Epithelial cell of prostate (primary cell): ENCODE measurements at regions not wholly inside any gene's neighbourhood (a gene's known extent, or its start where the extent isn't known, plus 50 kb on each side); places are given as distances from the start of the nearest gene placed in this dataset.
"Not testable (repeated sequence)": the region's sequence is repeated elsewhere in the genome, so short reads cannot be mapped to it uniquely, and the experiment has no call there.

Experiments
- DNase-seq: peaks from one replicate; pipeline ENCODE4 v3.0.0-alpha.2; 2011; ENCODE audit warnings: low read depth, low spot score
- H3K27ac ChIP-seq: fragments of 450-650 bp; 2 replicates; pipeline ENCODE4 v1.5.1; 2017; ENCODE audit warnings: mild to moderate bottlenecking

DNA sequence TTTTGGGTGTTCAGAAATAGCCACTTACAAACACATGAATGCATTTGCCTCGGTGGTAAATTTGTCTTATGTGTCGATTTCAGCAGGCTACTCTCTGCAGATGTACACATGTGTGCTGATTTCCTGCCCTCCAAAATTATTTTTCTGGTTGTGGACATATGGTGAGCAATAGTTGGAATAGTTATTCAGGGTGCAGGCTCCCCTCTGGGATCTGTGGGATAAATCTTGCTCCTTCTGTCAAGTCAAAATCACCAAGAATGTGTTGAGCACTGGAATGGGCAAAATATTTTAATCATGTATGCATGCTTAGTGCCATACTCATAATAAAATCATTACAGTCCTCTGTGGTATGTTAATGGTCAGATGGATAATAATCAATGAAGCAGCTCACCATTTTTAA lies 684.5 kb downstream of the BCL11A start:
- DNase-seq: no peak
- H3K27ac ChIP-seq: no peak overlapping the region

DNA sequence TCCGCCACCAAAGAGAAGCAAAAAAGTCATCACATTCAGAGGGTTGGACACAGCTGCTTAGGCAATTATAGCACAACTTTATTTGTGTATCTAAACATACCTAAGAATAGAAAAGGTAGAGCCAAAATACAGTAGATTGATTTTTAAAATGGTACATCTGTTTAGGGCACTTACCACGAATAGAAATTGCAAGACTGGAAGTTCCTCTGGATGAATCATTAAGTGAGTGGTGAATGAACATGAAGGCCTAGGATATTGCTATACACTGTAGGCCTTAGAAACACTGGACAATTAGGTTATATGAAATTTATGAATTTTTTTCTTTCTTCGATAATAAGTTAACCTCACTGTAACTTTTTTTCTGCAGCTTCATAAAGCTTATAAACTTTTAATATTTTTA lies 687.0 kb downstream of the BCL11A start:
- no peak overlapping the region for H3K27ac ChIP-seq

DNA sequence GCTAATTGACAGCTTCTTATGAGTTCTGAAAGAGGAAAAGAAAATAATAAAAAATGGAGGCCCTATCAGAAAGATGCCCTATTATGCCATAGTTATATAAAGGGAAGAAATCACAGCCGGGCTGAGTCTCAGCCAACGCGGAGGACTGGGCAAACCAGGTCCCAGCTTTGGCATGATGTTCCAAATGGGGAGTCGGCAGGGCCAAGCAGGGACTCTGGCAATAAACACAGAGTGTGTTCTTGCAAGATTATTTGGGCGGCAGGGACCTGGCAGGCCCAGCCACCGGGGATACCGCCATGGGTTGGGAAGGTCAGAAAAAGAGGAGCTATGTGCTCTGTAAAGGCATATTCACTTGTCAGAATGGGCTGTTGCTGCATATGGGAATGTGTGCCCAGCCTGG lies 694.9 kb downstream of the BCL11A start:
- no peak overlapping the region for H3K27ac ChIP-seq
- DNase-seq: no peak

More for the DNA sequence above, 687.0 kb downstream of the BCL11A start:
- DNase-seq: no peak

DNA sequence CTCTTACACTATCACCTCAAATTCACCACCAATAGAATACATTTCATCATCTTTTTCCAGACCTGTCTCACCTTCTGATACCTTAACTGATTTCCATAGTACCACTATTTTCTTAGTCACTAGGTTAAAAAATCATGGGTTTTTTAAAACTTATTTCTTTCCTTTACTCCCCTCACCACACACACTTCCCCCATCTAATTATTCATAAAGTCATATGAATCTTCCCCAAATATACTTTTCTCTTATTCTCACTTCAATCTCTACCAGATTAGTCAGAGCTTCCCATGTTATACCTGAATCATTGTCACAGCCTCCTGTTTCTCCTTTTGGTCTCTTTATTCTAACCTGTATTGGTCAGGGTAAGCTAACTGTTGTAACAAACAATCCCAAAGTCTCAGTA lies 696.3 kb downstream of the BCL11A start:
- DNase-seq: no peak
- H3K27ac ChIP-seq: no peak overlapping the region

DNA sequence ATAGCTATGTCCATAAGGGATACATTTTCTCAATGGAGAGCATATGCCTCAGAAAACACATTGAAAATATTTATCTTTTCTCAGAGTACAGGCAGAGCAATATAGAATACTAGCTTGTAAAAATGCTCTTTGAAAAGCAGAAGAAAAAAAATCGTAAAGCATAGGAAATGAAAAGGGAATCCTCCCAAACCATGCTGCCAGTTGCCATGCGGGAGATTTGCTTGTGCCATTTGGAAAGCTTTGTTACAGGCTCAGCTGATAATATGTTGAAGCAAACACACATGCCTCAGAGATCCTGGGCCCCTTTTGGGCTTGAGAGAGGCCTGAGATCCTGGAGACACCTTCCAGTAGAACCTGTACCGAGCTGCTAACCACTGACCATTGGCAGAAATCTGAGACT lies 697.1 kb downstream of the BCL11A start:
- no peak for DNase-seq
- no peak overlapping the region for H3K27ac ChIP-seq

DNA sequence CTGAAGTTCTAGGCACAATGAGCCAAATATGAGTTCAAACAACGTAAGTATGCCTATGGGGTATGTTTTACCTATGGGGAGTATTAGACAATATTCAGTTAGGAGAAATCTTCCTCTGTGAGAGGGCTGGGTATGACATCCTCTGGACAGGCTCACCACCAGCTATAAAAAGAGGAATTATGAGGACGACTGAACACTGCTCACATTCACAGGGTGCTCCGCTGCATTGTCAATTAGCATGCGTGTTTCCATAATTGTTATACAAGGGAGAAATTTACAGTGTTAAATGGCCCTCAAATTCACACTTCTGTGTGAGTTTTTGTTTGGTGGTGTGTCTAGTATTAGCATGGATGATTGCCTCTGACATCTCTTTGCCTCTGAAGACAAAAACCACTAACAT lies 700.4 kb downstream of the BCL11A start:
- no peak for DNase-seq
- no peak overlapping the region for H3K27ac ChIP-seq

DNA sequence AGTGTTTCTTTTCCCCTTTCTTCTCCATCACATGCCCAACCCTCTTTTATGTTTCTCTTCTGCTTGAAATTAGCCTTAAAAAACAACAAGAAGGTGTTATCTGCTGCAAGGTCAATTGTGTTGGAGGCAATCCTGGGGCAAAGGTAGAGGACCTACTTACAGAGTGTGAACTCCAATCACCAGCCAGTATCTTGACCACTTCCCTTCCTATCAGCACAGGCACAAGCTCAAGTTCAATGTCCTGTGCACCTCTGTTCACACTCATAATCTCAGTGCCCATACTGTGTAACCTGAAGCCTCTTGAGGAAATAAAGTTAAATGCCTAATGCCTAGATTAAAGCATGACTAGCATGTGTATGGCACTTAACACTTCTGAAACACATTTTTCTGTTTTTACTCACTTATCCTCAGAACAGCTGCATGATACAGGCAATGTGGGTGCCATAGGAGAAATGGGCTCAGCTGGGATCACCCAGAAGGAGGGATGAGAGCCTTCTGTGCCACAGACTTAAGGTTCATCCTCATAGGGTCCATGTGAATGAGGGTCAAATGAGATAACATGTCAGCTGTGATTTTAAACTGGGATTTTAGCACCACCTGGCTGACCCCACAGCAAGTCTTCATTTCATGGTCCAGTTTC lies 701.5 kb downstream of the BCL11A start:
- no peak for DNase-seq
- no peak overlapping the region for H3K27ac ChIP-seq

DNA sequence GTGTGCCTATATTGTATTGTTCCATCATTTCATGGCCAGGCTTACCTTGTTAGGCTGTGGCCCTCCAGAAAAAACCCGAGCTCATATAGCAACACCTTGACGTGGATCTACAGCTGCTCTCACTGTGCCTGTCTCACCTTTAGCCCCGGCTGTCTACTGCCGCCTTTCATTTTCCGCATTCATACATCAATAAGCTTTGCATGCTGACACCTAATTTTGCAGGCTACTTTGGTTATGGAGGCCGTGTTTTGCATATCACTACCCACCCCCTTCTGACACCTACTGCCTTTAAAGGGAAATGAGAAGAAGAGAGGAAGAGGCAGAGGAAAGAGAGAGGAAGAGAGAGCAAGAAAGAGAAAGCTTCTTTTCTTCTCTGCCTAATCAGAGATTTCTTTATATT lies 702.9 kb downstream of the BCL11A start:
- no peak for DNase-seq
- H3K27ac ChIP-seq: no peak overlapping the region

DNA sequence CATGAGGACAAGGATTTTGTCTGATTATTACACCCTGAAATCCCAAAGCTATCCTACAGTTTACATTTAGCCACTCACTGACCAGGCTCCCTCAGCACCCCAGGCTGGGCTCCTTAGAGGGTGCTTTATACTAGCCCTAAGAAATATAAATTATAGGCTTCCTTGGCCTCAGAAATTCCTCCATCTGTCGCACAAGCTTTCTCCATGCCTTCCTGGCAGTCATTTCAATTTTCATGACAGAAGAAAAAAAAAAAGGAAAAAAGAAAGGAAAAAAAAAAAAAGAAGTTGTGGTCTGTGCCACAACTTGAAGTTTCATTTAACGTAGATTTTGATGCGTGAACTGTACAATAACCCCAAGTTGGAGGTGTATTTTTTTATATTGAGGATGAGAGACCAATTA lies 719.5 kb downstream of the BCL11A start:
- no peak for DNase-seq
- no peak overlapping the region for H3K27ac ChIP-seq

DNA sequence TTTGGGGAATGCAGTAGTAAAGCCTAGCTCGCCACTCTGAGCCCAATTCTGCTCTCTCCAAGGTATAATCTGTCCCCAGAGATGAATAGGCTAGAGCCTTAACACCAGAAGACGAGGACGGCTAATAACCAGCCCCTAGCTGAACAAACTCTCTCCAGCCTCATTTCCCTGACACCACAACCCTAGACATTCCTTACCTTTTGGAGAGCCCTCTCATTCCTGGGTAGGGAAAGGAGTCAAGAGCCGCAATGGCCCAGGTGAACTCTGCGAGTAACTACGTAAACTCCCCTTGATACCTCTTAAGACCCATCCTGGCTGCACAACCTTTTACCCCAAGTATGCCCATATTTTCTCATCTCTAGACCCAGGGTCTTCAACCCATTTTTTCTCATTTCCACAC lies 722.9 kb downstream of the BCL11A start:
- H3K27ac ChIP-seq: no peak overlapping the region
- DNase-seq: no peak

DNA sequence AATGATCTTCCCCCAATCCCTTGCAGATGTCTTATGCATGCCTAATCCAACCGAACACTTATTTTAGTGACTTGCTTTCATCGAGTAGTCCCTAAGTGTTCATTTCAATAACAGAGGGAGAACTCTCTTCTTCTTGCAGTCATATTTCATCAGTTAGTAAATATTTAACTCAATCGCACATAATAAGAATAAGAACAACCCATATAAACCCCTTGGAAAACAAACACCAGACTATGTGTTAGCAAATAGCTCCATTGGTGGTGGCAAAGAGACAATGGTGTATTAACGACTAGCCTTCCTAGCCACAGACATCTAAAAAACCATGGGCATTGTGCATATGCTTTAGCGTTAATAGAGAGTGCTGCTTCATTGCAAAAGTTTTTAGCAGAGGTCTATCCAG lies 725.8 kb downstream of the BCL11A start:
- no peak for DNase-seq
- H3K27ac ChIP-seq: no peak overlapping the region

DNA sequence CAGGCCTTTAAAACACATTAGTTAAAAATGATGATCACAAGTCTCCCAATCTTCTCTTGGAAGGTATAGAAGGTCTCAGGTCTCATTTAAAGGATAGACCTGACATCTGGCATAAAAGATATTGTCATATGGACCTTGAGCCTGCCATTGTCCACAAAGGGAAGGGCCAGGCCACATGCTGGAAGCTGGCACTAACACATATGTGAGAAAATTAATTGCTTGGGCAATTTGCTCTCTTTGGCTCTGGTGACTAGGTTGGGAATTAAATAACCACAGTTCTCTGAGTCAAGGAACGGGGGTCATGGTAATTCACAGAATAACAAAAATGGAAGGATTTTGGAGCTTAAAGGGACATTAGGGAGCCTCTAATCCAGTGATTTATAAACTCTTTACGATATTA lies 727.3 kb downstream of the BCL11A start:
- DNase-seq: no peak
- H3K27ac ChIP-seq: no peak overlapping the region

DNA sequence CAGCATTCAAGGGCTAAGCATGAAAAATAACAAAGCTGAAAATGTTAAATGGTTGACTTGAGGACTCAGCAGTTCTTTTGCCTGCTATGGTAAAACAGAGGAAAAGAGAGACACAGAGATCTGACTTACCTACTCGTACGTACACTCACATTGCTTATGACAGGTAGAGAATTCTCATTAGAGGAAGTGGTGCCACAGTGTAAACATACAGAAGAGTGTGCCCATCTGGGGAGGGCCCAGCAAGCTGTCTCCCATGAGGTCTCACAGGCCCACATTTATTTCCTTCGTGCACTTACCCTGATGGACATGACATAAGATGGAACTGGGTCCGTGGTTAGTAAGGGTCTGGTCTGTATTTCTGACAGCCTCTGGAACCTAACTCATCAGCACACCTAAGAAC lies 729.1 kb downstream of the BCL11A start:
- DNase-seq: no peak
- H3K27ac ChIP-seq: no peak overlapping the region

DNA sequence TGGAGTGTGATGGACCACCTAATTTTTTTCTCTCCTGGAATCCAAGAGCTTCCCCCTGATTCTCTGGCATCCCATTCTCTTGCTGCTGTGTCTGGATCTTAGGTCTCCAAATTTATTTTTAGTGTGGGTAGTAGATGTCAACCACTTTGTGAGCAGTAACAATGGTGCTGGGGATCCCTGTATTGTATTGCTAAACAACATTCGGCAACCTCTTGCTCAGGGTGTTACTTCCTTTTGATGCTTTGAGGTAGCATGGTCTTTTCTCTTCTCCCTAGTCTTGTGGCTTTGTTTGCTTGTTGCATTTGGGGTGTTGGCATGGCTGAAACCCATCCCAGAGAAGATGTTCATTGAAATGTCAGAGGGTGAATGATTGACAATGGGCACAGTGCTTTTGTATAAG lies 737.4 kb downstream of the BCL11A start:
- DNase-seq: no peak
- no peak overlapping the region for H3K27ac ChIP-seq

DNA sequence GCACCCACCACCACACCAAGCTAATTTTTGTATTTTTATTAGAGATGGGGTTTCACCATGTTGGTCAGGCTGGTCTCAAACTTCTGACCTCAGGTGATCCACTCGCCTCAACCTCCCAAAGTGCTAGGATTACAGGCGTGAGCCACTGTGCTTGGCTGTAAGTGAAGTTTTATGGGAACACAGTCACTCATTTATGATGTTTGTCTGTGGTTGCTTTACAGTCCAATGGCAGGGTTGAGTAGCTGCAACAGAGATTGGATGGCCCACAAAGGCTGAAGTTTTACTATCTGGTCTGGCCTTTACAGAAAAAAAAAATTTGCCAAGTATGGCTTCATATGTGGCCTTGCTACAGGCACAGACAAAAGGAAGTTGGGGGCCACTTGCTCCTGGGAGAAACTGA lies 743.2 kb downstream of the BCL11A start:
- not testable (repeated sequence) for DNase-seq, H3K27ac ChIP-seq

DNA sequence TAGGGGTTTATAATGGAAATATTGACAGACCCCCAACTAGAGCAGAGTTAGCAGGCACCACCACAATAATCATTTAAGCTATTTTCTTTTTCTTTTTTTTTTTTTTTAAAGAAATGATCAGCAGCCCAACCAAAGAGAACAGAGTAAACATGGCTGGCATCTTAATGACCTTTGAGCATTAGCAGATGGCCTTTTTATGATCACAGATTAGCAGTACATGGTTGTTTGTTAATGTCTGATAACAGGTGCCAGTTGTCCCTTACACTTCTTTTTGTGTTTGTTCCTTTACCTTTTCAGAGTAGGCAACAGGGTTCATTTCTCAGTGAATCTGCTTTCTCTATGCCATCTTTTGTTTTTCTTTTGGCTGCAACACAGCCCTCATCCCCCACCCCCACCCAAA lies 747.0 kb downstream of the BCL11A start:
- no peak overlapping the region for H3K27ac ChIP-seq
- DNase-seq: no peak

DNA sequence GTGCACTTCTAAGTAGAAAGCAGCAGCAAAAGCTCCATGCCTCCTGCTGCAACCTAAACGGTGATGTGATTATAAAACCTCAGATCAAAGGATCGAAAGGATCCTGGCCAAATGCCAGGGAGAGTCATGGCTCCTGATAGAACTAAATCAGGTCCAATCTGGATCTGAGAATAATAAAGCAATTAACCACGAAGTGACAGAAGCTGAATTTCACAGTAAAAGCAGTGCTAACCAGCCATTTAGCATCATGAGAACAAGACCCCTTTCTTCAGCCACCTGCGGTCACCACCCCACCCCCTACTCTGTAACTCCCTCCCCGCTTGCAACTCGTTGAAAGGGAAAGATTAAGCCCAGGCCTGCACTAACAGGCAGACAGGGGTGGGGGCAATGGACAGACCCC lies 748.7 kb downstream of the BCL11A start:
- H3K27ac ChIP-seq: no peak overlapping the region
- no peak for DNase-seq

DNA sequence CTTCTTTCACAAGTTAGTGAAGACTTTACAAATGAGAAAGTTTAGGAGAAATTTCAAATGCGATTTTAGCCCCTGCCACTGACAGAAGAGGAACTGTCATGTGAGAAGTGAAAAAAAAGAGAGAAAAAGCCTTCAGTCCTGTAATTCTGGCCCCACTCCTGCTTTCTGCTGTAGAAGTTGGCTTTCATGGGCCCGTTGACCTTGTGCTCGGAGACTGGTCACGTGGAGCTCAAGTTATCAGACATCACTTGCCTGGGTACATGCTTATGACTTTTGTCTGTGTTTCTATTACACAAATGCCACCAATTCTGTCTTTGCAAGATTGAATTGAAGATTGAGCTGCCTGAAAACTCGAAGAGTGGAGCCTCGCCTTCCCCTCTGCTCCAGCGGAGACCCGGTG lies 749.9 kb downstream of the BCL11A start:
- DNase-seq: no peak
- H3K27ac ChIP-seq: no peak overlapping the region

DNA sequence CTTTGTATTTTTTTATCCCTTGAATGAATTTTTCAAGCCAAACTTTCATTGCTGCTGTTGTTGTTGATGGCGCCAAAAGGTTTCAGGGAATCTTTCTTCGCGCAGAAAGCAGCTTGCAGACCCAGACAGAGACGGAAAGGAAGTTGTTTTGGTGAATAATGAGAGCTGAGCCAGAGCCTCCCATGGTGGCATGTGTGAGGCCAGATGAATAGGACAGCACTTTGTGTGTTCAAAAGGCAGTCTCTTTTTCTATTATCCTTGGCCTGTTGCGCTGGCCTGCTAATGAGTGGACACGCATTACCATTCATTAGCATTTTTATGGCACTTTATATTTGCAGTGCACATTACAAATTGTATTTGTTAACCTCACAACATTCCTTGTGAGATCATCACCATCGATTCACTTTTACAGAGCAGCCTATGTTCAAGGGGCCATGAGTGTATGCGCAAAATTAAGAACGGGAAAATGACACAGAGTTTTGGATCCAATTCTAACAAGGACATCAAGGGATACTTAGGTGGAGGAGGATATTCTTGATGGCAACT lies 754.7 kb downstream of the BCL11A start:
- no peak for DNase-seq
- H3K27ac ChIP-seq: no peak overlapping the region

DNA sequence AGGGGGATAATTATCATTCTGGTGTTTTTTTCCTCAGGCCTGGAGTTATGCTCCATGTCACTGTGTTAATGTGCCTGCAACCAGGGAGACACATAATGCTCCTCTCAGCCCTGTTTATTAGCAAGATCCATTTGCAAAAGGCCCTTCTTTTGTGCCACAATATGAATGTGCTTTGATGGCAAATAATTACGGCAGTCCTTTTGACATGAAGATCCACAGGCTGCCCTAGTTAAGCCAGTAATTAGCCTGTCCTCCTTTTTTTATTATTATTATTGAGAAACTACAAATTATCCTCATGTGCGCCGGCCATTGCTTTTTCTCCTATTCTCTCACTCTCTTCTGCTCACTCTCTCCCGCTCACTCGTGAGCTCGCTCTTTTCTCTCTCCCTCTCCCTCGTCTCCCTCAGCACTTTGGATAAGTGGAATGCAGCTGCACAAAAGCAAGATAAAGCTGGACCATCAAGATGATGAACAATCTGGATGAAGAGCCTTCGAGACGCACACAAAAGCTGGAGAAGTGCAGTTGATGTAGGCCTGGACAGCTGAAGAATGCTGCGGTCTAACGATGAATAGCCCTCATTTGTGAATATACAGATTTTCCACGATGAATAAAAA lies 762.3 kb downstream of the BCL11A start:
- no peak overlapping the region for H3K27ac ChIP-seq
- no peak for DNase-seq

DNA sequence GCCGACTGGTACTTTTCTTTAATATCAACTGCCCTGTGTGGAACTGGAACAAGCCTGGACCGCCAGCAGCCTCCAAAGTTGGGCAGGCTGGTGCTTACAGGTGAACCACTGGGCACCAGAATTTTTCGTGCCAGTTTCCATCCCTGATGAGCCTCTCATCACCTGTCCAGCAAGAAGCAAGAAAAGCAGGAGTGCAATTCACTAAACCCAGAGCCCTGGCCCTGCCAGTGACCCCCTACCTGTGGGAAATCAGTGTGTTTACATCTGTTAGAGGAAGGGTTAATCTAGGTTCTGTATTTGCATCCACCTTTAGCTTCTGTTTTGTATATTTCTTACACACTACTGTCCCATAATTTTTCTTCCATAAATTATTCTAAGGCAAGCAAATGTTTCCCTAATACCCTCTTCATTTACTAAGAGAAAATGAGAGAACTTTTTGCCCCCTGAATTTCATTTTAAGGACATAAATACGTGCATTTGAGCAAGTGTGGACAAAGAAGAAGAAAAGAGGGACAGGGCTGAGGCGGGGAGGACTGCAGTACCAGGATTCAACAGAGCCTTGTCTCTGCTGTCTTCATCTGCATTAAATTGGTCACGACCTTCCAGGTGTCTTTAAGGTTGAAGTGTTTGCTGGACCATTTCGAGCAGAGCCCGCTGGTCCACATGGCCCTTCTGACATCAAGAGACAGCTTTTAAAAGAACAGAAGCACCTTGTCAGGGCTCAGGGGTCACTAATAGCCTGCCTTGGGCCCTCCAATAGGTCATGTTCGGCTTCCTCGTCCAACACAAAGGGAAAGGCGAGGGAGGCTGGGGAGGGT lies 763.1 kb downstream of the BCL11A start:
- H3K27ac ChIP-seq: no peak overlapping the region
- DNase-seq: no peak
